NCI-H748 (cell line): ENCODE measurements at regions not wholly inside any gene's neighbourhood (a gene's known extent, or its start where the extent isn't known, plus 50 kb on each side); places are given as distances from the start of the nearest gene placed in this dataset.
"Not testable (repeated sequence)": the region's sequence is repeated elsewhere in the genome, so short reads cannot be mapped to it uniquely, and the experiment has no call there.

Source experiments
- DNase-seq: peaks from one replicate; lab custom pipeline; 2025; ENCODE audit not compliant: unreplicated experiment; lab: John Stamatoyannopoulos, UW

DNA sequence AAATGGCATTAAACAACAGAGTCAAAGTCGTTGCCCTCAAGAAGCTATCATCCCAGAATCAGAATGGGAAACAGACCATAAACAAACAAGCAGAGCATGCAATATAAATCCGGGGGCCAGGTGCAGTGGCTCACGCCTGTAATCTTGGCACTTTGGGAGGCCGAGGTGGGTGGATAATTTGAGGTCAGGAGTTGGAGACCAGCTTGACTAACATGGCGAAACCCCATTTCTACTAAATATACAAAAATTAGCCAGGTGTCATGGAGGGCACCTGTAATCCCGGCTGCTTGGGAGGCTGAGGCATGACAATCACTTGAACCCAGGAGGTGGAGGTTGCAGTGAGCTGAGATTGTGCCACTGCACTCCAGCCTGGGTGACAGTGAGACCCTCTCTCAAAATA lies 249.8 kb downstream of the CYRIA start:
- not testable (repeated sequence) for DNase-seq

- DNase-seq = no peak
These were observed 251.7 kb downstream of the CYRIA start for GRCh38 chr2:16413947-16414346.

DNA sequence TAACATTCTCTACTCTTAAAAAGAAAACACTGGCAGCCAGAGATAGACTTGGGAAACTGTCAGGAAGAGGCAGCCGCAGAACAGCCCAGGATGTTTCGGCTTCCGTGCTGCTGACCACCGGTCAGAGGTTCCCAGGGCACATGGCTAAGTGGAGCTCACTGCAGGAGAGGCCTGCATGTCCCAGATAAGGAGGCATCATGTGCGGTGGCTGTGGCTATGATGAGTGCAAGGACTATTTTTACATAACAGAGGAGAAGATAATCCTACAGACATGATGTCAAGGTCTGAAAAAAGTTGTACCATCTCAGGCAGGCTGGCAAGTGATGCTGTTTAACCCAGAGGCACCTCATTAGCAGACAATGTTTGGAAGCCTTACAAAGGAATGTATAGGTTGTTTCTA lies 252.3 kb downstream of the CYRIA start:
- no peak for DNase-seq

- no peak for DNase-seq
These were observed 253.2 kb downstream of the CYRIA start for GRCh38 chr2:16412321-16413030.

DNA sequence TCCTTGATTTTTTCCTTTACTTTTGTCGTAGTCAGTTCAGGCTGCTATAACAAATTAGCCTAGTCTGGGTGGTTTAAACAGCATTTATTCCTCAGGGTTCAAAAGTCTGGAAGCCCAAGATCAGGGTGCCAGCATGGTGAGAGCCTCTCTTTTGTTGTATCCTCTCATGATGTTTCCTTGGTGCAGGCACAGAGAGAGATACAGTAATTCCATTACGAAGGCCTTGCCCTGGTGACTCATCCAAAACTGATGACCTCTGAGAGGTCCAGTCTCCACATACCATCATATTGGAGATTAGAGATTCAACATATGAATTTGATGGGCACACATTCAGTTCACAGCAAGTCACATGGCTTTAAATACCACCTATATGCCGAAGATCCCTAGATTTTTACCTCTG lies 253.8 kb downstream of the CYRIA start:
- no peak for DNase-seq

DNA sequence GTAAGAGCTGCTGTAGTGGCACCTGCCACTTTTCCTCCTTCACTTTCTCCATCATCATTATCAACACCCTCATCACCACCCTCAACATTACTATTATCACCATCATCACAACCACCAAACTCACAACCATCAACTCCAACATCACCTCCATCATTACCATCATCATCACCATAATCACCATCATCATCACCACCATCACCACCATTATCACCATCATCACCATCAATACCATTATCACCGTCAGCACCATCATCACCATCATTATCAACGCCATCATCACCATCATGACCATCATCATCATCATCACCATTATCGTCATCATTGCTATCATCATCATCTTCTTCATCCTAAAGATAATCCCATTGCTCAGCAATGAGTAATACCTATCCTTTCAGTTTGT lies 255.8 kb downstream of the CYRIA start:
- no peak for DNase-seq

DNA sequence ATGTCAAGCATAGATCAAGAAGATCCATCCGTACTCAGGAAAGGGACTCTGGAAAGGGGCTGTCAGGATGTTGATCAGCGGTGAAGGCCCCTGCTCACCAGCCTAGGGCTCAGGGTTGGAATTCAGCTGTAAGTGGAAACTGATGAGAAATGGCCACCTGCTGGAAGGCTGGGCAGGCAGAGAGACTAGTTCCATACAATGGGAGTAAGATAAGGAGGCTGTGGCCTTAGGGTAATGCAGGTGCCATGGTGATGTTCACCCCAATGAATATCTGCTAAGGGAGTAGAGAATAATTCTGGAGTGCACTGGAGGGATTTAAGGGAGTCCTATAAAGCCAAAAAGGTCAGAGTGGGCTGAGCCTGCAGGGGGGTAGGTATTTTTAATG lies 256.6 kb downstream of the CYRIA start:
- no peak for DNase-seq

DNA sequence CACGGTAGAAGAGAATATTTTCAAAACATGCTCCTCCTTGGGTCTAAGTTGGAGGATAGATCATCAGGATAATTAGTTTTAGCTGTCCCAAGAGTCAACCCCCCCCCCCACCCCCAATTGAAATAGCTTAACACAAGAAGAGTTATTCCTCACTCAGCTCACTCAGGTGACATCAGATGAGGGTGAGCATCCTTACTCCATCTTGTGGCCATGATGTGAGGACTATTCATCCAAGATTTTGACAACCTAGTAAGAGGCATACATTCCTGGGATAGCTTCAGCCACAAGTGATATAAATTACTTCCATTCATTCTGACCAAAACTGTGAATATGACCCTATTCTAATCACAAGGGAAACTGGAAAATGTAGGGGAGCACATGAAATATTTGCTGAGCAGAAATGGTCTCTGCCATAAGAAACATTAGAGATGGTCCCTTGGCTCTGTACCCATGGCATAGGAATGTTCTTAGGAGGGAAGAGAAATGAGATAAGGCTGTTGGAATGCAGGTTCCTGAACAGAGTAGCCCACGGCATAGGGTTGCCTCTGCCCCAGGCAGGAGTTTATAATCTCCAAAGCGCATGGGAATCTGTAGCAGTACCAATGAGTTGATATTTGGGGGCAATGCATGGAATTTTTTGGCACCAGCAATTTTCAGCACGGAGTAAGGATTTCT lies 257.2 kb downstream of the CYRIA start:
- DNase-seq = no peak

- no peak for DNase-seq
These were observed 258.3 kb downstream of the CYRIA start for GRCh38 chr2:16407358-16407757.

GRCh38 chr2:16406496-16407289 lies 258.9 kb downstream of the CYRIA start:
- DNase-seq = no peak

- DNase-seq = no peak
These were observed 260.1 kb downstream of the CYRIA start for GRCh38 chr2:16405551-16405950.

DNA sequence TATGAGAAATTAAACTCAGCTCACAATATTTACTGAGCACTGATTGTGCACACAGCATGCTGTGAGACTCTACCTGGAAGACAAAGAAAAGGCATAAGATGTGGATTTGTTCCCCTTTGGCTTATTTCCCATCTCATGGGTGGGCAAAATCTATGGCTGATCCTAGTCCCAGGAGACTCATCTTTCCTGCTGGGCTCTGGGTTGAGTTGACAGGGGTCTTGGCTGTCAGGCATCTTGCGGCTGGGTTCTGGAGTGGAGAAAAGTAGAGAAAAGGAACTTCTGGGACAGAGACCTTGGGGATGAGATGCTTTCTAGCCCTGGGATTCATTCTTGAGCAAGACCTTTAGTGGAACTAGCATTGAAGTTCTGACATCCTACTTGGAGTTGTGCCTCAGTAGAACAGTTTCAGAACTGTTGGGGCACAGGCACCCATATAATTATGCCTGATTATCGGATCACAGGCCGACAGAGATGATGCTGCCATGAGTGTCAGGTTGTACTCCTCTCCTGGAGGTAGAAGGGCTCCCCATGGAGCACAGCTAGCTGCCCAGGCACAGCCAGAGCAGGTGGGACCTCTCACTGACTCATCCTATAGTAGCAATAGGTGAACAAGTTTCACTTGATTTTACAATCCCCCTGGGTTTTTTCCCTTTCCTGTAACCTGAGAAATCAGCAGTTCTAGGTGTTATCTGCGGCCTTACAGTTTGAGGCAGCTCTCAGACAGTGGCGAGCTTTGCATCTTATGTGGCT lies 260.9 kb downstream of the CYRIA start:
- DNase-seq = no peak

DNA sequence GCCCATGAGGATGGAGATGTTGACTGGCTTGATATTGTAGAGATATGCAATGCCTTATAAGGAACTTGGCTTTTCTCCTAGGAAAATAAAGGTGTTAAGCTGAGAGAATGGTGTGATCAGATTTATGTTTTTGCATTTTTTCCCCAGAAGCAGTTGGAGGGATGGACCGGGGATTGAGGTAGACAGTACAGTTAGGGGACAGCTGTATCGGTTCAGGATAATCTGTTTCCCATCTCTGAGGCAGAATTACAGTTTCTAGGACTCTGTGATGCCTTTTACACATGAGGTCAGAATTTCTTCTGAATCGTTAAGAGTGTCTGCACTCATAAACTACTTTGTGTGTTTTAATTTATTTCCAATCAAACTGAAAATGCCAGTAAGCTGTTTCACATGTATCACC lies 261.5 kb downstream of the CYRIA start:
- no peak for DNase-seq

GRCh38 chr2:16402891-16403290 lies 262.7 kb downstream of the CYRIA start:
- no peak for DNase-seq

GRCh38 chr2:16401761-16402300 lies 263.8 kb downstream of the CYRIA start:
- DNase-seq = no peak

GRCh38 chr2:16400127-16400623 lies 265.5 kb downstream of the CYRIA start:
- no peak for DNase-seq

DNA sequence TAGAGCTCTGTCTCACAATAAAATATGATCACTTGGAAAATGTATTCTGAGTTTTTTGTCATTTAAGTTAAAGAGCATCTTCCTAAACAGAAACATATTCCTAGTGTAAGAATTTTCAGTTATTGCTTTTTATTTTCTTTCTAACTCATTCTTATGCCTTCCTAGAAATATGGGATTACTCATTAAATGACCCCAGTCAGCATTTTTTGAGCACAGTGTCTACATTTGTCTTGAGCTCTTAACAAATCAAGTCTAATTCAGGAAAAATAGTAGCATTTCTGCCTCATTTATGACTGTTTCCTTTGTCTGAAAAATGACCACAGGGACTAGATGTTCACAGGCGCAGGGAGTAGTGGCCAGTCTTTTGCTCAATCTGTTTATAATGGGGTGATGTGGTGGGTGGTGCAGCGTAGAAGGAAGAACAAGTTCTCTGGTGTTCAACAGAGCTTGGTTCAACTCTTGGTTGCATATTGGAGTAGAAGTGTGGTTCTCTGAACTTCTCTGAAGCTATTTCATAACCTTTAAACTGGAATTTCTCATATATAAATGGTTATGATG lies 267.1 kb downstream of the CYRIA start:
- no peak for DNase-seq

GRCh38 chr2:16397681-16398475 lies 267.8 kb downstream of the CYRIA start:
- no peak for DNase-seq

DNA sequence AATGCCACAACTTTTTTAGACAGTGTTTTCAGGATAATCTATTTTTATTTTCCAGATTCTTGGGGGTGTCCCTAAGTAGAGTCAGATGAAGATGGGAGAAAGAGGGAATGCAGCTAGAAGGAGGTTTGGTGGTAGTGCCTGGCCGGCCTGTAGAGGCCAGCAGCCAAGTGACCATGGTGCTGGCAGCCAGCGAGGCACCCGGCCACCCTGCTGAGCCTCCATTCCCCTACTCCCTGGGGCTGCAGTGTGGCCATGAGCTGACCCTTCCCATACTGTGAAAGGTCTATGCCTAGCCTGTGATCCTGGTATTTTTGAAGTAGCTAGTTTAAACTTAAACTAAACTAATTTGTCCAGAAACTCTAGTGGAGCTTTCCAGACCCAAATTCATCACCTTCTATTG lies 268.6 kb downstream of the CYRIA start:
- DNase-seq = no peak

GRCh38 chr2:16396171-16396570 lies 269.5 kb downstream of the CYRIA start:
- DNase-seq = no peak
